HUDEP-2 (cell line): ENCODE measurements at regions not wholly inside any gene's neighbourhood (a gene's known extent, or its start where the extent isn't known, plus 50 kb on each side); places are given as distances from the start of the nearest gene placed in this dataset.
A peak's percentile ranks its signal among the peaks of the same experiment; 100 is the strongest.

Experiments used
- DNase-seq, 76 experiments: peaks; one replicate each; lab custom pipeline; 2025; ENCODE audit not compliant: unreplicated experiment in 76 of 76; lab: John Stamatoyannopoulos, UW

DNA sequence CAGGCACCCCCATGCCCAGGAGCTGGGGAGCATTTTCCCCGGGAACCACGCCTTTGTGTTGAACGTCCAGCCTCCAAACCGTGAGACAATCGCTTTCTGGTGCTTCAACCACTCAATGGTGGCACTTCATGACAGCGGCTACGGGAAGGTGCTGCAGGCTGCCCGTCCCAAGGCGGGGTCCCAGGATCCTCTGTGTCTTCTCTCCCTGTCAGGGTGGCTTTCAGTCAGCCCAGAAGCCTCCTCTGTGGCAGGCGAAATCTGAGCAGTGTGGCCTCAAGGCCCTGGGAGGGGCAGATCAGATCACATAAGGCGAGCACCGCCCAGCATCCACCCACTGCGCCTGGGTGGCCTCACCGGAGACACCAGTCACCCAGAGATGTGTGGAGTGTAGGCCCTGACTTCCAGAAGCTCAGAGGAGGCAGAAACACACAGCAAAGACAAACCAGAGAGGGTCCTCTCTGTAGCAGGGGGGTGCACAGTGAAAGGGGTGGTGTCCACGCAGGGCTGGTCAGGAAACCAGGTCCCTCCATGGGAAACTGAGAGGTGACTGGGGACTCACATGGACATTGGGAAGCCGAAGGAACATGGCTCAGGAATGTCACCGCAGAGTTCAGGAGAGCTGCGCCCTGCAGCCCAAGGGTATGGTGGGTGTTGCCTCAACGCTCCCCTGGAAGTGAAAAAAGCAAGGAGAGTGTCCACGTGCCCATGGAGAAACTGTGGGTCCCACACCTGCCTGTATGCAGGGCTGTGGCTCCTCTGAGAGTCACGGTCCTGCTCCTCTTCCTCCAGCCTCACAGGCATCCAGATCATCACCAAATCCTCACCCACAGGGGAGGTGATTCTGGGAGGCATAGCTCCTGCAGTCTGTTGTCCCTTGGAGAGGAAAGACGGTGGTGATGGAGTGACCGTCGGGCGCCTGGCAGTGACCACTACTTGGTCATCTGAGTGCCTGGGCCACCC is 1420.7 kb downstream of the TBC1D22A start:
- DNase-seq, result no peak

DNA sequence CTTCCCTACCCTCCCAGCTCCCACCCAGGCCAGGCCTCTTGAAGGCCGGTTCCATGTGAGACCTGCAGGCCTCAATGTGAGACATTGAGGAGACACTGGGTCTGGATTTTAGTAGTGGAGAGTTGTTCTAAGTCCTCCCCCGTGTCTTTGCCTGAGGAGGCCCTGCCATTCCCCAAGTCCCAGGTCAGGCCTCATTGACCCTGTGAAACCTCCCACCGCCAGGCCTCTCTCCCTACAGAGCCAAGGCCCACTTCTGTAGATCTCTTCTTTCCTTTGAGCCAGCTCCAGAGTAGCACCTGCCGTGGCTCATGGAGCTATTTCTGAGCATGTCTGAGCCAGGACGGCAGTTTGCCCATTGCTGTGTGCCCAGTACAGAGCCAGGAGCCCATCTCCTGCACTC is 1419.6 kb downstream of the TBC1D22A start:
- DNase-seq, result no peak

DNA sequence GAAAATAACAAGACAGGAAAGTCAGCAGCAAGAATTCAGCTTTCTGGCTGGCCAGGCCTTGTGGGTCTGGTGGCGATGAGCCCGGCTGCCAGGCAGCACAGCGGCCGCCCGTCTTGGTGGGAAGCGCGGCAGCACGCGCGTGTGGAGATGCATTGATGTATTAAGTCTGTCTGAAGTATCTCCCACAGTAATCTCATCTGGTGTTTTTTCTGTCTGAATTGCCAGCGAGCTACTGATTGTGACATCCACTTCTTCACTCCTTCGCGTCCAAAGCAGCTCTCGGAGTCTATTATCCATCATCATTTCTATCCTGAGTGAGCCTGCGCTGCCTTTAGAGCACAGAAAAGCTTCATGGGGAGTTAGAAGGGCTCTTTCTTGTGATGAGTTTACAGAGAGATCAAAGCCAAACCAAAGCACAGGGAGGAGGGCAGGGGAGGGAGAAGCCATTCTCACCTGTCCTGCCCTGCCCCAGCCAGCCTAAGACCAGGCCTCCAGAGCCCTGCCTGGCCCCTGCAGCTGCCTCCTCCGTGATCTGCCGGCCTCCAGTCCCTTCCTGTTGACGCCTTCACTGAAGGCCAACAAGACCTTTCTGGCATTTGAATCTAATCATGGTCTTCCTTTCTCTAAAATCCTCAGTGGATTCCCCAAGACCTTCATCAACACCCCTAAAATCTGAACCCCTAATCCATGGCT is 1419.0 kb downstream of the TBC1D22A start:
- DNase-seq, result no peak

DNA sequence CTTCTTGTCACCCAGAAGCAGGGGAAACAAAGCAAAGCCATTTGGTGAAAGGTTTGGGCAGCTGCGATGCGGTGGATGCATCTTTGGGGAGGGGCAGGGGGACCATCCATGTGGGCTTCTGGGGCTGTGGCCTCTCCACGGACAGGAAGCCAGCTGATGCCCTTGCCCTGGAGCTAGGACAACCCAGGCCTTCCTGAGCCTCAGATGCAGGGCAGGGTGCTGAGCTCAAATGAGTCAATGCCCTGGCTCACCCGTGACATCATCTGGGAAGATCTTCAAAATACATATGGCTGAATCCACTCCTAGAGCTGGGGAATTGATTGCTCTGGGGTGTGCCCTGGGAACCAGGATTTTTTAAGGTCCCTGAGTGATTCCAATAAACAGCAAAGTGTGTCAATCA is 1418.2 kb downstream of the TBC1D22A start:
- no peak for DNase-seq

DNA sequence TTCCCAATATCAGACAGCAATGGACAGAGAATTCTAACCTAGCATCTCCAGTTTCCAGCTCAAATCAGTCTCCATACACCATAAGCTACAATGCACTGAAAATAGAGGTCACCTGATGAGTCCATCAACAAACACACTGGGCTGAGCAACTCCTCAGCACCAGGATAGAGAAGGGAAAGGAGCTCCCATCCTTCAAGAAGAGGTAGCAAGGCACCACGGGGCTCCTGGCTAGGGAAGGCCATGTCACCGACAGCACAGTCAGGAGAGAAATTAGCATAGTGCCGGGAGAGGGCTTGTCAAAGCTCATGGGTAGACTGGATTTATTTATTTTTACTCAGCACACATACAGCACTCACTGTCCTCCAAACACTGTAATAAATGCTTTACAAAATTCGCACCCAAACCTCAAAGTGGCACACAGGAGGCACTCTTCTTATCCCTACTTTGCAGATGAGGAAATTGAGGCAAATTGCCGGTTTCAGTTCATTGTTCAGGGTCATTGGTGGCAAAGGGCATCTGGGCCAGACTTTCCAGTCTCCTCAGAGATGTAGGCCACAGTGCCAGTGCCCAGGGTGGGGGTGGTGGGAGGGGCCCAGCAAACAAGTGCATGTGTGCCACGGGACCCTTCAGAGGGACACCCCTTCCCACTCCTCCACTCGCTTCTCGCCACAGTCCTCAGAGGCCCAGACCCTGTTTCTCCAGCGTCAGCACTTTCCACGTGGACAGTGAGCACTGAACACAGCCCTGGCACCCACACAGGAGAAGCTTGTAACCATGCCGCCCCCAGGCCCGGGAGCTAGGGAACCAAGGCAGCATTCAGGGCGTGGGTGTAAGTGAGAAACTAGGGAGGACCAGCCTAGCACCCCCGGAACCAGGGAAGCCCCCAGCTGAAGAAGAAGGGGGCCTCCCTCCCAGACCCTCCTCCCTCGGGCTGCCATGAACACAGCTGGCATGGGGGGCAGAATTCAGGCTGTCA is 1417.4 kb downstream of the TBC1D22A start:
- DNase-seq, result no peak

DNA sequence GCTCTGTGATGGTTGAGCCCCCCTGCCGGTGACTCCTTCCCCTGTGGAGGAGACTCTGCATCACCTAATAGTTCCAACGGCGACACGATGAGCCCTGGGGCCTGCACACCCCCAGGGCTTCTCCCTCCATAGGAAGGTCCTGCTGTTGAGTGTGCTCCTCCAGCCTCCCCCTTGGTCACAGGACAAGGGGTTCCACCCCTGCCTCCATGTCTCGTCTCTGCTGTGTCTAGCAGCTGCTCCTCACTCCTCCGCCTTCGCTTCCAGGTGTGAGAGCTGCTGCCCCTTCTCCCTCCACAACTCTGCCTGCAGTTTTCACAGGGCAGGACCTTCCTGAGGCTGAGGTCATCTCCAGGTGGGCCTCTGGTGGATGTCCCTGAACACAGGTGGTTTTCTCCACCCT is 1416.1 kb downstream of the TBC1D22A start:
- DNase-seq, result no peak

DNA sequence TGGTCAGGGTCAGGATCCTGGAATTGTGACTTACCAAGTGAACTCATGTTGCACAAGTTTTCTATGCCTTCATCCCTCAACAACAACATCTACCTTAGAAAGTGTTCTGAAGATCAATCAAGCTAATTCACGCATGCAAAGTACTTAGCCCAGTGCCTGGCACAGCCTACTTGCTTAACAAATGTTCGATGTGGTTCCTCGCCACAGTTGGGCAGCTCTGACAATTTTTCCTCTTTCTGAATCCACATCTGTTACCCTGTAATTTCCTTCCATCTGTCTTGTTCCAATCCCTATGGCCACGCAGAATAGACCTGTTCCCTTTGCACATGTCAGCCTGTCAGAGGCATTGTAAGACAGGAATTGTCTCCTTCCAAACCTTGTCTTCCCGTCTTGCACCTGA is 1415.2 kb downstream of the TBC1D22A start:
- no peak for DNase-seq

DNA sequence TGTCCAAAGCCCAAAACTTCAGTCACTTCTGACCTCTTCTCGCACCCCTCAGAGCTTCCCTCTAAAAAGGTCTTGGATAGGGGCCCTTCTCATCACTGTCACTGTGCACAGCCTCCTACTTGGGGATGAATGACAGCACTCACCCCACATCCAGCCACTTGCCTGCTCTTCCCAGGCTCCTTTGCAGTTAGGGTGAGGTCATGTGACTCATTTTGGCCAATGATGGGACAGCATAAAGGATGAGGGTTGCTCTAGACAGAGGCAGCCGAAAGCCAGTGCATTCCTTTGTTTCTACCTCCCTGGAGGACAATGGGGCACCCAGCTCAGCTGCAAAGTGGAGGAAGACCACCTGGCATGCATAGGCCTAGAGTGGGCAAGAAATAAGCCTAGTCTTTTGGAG is 1413.3 kb downstream of the TBC1D22A start:
- DNase-seq, result no peak

DNA sequence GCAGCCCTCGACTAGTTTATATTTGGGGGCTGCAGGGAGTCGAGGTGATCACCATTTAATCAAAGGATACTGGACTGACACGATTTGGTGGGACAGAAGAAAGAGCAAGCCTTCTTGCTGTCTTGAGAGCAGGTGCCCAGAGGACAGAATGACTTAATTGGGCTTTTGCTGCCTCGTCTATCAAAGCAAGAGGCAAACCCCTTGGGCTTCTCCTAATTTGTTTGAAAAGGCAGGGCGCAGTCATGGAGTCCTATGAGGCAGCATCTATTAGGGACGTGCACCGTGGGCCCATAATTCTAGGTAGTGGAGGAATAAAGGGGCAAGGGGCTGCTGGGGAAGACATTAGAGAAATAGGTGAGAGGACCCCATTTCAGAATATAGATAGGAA is 1411.3 kb downstream of the TBC1D22A start:
- DNase-seq, result no peak

DNA sequence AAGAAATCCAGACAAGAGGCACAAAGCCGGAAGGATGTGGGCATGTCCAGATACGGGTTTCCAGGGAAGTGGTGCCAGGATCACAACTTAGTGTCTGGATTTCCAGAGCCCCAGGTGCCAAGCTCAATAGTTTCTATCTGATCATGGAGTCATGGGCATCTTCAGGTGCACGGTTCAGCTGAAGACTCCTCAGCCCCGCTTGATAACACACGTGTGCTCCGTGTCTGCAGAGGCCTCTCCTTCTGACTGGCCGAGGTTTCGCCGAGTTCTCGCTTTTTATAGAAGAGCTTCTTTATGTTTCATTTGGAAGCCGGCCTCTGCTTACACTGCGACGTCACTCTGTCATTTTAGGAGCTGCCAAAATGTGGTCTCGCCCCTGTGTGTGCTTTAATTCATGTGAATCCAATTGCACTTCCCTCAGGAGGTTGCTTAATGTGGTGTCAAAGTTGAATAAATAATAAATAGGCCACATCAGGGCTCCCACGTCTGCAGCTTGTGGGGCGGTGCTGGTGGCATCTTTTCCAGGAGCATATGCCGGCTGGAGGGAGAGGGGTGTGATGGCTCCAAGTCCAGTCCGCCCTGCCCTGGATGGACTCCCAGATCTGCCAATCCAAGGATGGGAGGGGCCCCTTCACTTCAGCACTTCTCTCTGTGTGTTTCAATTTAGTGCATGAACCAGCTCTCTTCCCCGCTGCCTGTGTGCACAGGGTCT is 1410.8 kb downstream of the TBC1D22A start:
- DNase-seq, result no peak

DNA sequence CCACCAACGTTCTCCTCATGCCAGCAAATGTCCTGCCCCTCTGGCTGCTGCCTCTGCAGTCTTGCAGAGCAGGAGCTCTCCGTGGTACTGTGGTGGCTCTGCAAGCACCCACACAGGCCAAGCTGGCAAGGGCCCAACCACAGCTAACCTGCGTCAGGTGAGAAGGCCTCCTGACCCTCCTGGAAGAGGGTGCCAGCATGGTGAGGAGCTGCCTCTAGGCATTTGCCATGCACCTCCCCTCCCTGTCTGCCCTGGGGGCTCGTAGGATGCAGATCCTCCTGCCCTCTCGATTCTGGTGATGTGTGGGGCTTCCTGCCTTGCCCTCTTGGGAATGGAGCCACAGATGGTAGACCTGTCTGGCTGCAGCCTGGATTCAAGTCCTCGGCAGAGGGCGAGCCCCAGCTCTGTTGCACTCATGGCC is 1408.8 kb downstream of the TBC1D22A start:
- DNase-seq, result no peak

DNA sequence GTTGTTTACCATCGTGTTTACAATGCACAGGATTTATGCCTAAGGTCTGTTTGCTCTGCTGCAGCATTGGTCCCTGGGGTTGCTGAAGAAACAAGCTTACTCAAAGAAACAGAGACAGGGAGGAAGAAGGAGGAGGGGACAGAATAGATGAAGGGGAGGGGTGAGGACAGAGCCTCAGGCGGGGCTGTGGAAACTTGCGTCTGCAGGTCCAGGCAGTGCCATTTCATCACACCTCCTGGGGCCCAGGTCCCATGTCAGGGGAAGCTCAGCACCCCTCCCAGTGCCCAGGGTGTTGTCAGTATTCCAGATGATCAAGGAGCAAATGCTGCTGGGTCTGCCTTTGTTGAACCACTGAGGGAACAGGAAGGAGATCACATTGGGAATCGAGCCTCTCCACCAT is 1406.8 kb downstream of the TBC1D22A start:
- no peak for DNase-seq

DNA sequence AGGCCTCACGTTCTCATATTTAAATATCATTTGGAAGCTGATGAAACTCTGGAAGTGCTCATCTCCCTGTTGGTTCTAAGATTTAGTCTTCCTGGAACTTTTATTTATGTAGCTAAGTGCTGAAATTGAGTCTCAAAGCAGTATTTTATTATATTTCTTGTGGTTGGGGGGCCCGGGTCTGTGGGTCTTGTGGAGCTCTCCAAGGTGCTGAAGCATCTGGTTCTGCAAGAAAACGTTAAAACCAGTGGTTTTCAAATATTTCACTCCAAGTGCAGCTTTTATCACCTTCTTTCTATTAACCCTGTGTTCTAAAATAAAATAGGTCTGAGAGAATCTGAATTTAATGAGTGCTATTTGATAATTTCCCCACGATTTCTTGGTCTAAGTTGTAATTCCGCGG is 1404.8 kb downstream of the TBC1D22A start:
- DNase-seq, result peak in 1 of 76 experiments; percentile 1

DNA sequence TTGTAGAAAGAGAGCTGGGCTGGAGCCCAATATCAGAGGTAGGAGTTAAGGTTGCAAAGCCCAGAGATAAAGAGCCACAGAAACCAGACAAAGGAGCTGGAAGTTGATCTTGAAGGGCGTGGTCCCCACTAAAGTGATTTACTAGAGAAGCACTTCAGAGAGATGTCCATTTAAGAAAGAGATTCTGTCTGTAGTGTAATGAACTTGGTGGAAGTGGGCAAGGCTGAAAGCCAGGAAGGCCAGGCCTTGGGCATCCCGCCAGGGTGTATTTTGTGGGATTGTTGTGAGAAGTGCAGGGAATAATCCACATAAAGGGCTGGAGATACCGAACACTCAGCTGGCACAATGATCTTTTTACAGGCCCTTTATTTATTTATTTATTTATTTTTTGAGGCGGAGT is 1398.8 kb downstream of the TBC1D22A start:
- DNase-seq, result no peak

DNA sequence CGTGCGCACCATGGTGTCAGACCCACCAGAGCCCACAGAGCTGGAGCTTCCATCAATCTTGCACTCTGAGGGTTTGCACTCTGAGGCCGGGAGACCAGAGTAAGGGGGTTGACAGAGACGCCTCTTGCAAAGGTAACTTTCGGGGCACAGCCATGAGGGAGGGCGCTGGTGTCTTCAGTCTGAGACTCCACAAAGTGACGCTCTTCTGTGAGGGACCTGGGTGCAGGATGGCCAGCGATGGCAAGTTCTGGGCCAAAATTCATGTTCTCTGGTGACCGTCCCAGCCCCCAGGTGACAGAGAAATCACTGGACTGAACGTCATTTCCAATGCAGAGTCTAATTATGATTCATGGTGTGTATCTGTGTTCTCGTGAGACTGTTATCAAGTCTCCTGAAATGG is 1395.2 kb downstream of the TBC1D22A start:
- no peak for DNase-seq

DNA sequence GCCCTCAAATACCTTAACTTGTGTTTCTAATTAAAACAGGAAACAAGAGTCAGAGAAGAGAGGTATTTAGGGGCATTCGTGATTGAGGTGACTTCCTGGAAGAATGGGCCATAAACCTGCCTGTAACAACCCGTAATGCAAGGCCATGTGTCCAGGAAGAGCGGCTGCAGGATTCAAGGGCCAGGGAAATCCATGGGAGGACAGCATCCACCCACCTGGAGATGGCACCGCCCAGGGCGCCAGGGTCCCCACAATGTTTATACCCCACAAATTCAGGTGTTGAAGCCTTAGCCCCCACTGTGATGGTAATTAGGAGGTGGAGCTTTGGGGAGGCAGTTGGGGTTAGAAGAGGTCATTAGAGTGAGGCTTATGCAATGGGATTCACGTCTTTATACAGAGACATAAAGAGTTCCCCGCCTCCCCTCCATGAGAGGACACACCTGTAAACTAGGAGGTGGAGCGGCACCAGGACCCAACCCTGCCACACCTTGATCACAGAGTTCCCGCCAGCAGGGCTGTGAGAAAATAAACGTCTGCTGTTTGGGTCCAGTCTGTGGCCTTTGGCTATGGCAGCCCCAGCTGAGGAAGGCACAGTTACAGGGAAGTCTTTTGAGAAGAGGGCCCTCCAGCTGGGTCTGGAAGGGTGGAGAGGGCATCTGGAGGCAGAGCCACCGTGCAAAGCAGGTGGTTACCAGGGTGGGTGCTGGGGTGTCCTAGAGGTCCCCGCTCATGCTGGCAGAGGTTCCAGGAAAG is 1394.3 kb downstream of the TBC1D22A start:
- no peak for DNase-seq

DNA sequence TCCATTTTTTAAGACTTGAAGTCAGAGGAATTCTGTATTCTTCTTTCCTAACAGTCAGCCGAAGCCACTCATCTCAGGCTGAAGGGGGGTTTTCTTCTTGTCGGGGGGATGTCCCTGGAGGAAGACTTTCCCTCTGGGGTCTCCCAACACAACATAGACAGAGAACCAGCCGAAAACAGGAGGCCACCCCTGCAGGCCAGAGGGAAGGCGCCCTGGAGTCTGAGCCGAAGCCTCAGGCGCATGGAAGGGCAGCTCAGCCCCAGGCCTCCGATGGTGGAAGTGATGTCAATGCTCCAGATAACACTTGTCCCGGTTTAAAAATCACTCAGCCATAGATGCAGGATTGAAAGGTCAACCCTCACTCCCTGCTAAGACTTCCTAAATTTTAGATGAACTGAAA is 1393.0 kb downstream of the TBC1D22A start:
- no peak for DNase-seq

DNA sequence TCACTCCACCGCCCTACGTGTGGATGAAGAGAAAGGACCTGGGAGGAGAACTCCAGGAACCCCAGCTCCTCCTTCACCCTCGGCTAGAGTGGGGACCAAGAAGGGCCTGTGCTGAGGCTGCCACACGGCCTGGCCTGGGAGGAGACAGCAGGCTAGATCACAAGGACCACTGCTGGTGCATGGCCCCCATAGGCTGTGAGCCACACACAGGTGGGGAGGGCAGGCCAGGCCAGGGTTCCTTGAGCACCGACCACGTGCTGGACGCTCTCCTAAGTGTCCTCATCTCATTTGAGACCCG is 1392.4 kb downstream of the TBC1D22A start:
- DNase-seq, result no peak

DNA sequence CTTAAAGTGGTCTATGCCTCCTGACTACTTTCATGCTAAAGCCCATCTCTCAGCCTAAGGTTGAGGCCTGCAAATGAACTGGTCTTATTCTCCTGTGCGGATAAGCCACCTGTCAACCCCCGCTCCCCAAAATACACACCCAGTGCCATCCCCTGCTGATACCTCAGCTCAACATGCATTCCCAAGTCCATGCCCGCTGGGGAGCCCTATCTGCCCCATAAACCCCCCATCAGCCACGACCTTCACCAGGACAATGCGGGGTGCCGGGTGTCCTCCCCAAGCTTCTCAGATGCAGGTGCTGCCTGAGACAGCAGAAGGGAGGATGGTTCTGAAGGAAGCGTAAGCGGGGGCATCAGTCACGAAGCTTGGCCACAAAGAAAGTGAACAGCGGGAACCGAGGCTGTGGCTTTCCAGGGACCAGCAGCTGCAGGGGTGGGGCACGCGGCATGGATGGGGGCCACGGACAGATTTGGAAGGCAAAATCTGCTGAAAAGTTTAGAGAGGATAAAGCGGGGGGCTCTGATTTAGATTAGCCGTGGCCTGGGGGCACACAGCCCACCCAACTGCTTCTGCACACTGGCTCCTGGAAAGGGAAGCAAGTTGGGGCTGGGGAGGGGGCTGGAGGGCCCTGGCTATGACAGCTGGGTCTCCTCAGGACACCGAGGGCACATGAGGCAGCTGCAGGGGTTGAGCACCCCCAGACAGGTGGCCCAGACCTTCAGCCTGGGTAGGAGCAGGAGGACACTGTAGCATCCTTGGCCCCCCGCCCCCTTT is 1391.9 kb downstream of the TBC1D22A start:
- DNase-seq, result no peak
